H1 (cell line): ENCODE measurements at regions not wholly inside any gene's neighbourhood (a gene's known extent, or its start where the extent isn't known, plus 50 kb on each side); places are given as distances from the start of the nearest gene placed in this dataset.

Experiments used
- CTCF ChIA-PET: fragments of 300-600 bp; sonication (Branson Sonifier 250); formaldehyde crosslinking; loops from one replicate; lab custom pipeline; 2021; ENCODE audit not compliant: partially characterized antibody; lab: Charles Lee
- POLR2A ChIA-PET: fragments of 300-600 bp; sonication (Branson Sonifier 250); formaldehyde crosslinking; loops from one replicate; lab custom pipeline; 2021; ENCODE audit warnings: inconsistent platforms; ENCODE audit not compliant: partially characterized antibody; lab: Charles Lee
- DNase-seq, 2 experiments: peaks; one replicate each; pipeline versions ENCODE4 v3.0.0 to v3.0.0-alpha.2; 2010 to 2022; ENCODE audit warnings: low spot score in 2 of 2, low read depth in 1 of 2, mixed read lengths in 1 of 2
- FAIRE-seq: peaks from 2 replicates; lab custom pipeline; 2011; peaks lifted over from hg19 to GRCh38; lab: Jason Lieb, UNC
- H2AFZ ChIP-seq: 2 replicates; pipeline ENCODE4 v1.8.1; 2012; ENCODE audit warnings: low read length, inconsistent platforms
- H2AK5ac ChIP-seq: 2 replicates; pipeline ENCODE4 v1.6.1; 2013; ENCODE audit warnings: low read depth, low read length
- H2BK120ac ChIP-seq: replicated peaks from 2 replicates; pipeline ENCODE3; 2013; ENCODE audit warnings: low read depth, low read length, inconsistent platforms
- H2BK12ac ChIP-seq: 2 replicates; pipeline ENCODE4 v1.6.1; 2013; ENCODE audit warnings: low read depth, low read length
- H2BK15ac ChIP-seq: 2 replicates; pipeline ENCODE4 v1.6.1; 2013; ENCODE audit warnings: low read length
- H2BK20ac ChIP-seq: 2 replicates; pipeline ENCODE4 v1.6.1; 2013; ENCODE audit warnings: low read length
- H2BK5ac ChIP-seq: 2 replicates; pipeline ENCODE4 v1.6.1; 2013; ENCODE audit warnings: low read depth, low read length
- H3K14ac ChIP-seq: 2 replicates; pipeline ENCODE4 v1.6.1; 2013; ENCODE audit warnings: inconsistent platforms; ENCODE audit not compliant: insufficient read length
- H3K18ac ChIP-seq: 2 replicates; pipeline ENCODE4 v1.6.1; 2013; ENCODE audit warnings: low read length; ENCODE audit errors: extremely low read depth
- H3K23ac ChIP-seq: 2 replicates; pipeline ENCODE4 v1.6.1; 2013; ENCODE audit warnings: inconsistent platforms; ENCODE audit not compliant: insufficient read length
- H3K23me2 ChIP-seq: 2 replicates; pipeline ENCODE4 v1.6.1; 2013; ENCODE audit warnings: low read depth, low read length
- H3K27ac ChIP-seq: 2 replicates; pipeline ENCODE4 v1.6.1; 2011; ENCODE audit warnings: low read depth, low read length, inconsistent platforms
- H3K27me3 ChIP-seq, 4 experiments: replicated peaks in 1 of 4; 1 replicate in 1 of 4; 2 replicates in 3 of 4; pipeline versions ENCODE4 v1.6.1 to v1.8.1; 2011 to 2013; ENCODE audit warnings: low read length in 3 of 4, mild to moderate bottlenecking in 3 of 4, inconsistent platforms in 2 of 4, mixed read lengths in 2 of 4, moderate library complexity in 1 of 4; ENCODE audit not compliant: control insufficient read depth in 3 of 4, insufficient read depth in 3 of 4; ENCODE audit errors: extremely low read depth in 1 of 4
- H3K36me3 ChIP-seq, 4 experiments: 2 replicates each; pipeline versions ENCODE4 v1.6.1 to v1.8.1; 2011 to 2013; ENCODE audit warnings: mild to moderate bottlenecking in 4 of 4, low read length in 3 of 4, moderate library complexity in 2 of 4, control low read depth in 1 of 4, inconsistent platforms in 1 of 4; ENCODE audit not compliant: insufficient read depth in 4 of 4, control insufficient read depth in 2 of 4
- H3K4ac ChIP-seq: replicated peaks from 2 replicates; pipeline ENCODE3; 2013; ENCODE audit warnings: low read length, low read depth, mixed read lengths, inconsistent platforms; ENCODE audit not compliant: insufficient read length
- H3K4me1 ChIP-seq, 4 experiments: replicated peaks in 1 of 4; 1 replicate in 1 of 4; 2 replicates in 3 of 4; pipeline versions ENCODE4 v1.6.1 to v1.8.1; 2011 to 2013; ENCODE audit warnings: low read length in 3 of 4, inconsistent platforms in 2 of 4, mixed read lengths in 1 of 4; ENCODE audit not compliant: insufficient read depth in 4 of 4, control insufficient read depth in 3 of 4
- H3K4me2 ChIP-seq, 2 experiments: 2 replicates each; pipeline versions ENCODE4 v1.6.1 to v1.8.1; 2011 to 2013; ENCODE audit warnings: low read depth in 2 of 2, low read length in 2 of 2, control low read depth in 1 of 2, inconsistent platforms in 1 of 2, mild to moderate bottlenecking in 1 of 2; ENCODE audit not compliant: insufficient read depth in 1 of 2
- H3K4me3 ChIP-seq, 4 experiments: fragments of 200-600, 300-600 bp in 1 of 4; sonication (generic), shearing (Covaris generic), sonication (Bioruptor Twin) in 1 of 4; 2 replicates each; pipeline versions ENCODE4 v1.5.1 to v1.8.1; 2011 to 2016; ENCODE audit warnings: low read length in 4 of 4, low read depth in 3 of 4, control low read depth in 2 of 4, inconsistent platforms in 2 of 4, mild to moderate bottlenecking in 2 of 4, mixed read lengths in 1 of 4, moderate library complexity in 1 of 4; ENCODE audit not compliant: insufficient read depth in 2 of 4; ENCODE audit errors: extremely low read depth in 1 of 4
- H3K56ac ChIP-seq: replicated peaks from 2 replicates; pipeline ENCODE3; 2013; ENCODE audit warnings: low read depth, mild to moderate bottlenecking, mixed read lengths, low read length, inconsistent platforms; ENCODE audit not compliant: insufficient read length
- H3K79me1 ChIP-seq: 2 replicates; pipeline ENCODE4 v1.6.1; 2013; ENCODE audit warnings: low read depth, low read length, control low read depth
- H3K79me2 ChIP-seq, 2 experiments: 2 replicates each; pipeline versions ENCODE4 v1.6.1 to v1.8.1; 2012 to 2013; ENCODE audit warnings: low read length in 2 of 2, mild to moderate bottlenecking in 2 of 2, inconsistent platforms in 1 of 2; ENCODE audit not compliant: insufficient read depth in 2 of 2, control insufficient read depth in 1 of 2
- H3K9ac ChIP-seq, 4 experiments: replicated peaks in 1 of 4; 1 replicate in 1 of 4; 2 replicates in 3 of 4; pipeline versions ENCODE4 v1.6.1 to v1.8.1; 2011 to 2013; ENCODE audit warnings: low read depth in 3 of 4, low read length in 3 of 4, control low read depth in 2 of 4, mild to moderate bottlenecking in 2 of 4, moderate library complexity in 2 of 4, inconsistent platforms in 1 of 4; ENCODE audit errors: extremely low read depth in 1 of 4
- H3K9me3 ChIP-seq, 2 experiments: 2 replicates each; pipeline versions ENCODE4 v1.6.1 to v1.8.1; 2012 to 2013; ENCODE audit warnings: mild to moderate bottlenecking in 2 of 2, moderate library complexity in 2 of 2, control low read depth in 1 of 2, inconsistent platforms in 1 of 2, low read depth in 1 of 2, low read length in 1 of 2, mixed read lengths in 1 of 2; ENCODE audit not compliant: insufficient read depth in 2 of 2
- H4K20me1 ChIP-seq, 2 experiments: replicated peaks in 1 of 2; 2 replicates each; pipeline versions ENCODE3 to v1.8.1; 2011 to 2013; ENCODE audit warnings: inconsistent platforms in 2 of 2, low read length in 2 of 2, mild to moderate bottlenecking in 1 of 2; ENCODE audit not compliant: insufficient read depth in 2 of 2, control insufficient read depth in 1 of 2
- H4K5ac ChIP-seq: 2 replicates; pipeline ENCODE4 v1.6.1; 2013; ENCODE audit warnings: low read length, low read depth, mixed read lengths, inconsistent platforms; ENCODE audit not compliant: insufficient read length
- H4K8ac ChIP-seq: 2 replicates; pipeline ENCODE4 v1.8.0; 2013; ENCODE audit warnings: mild to moderate bottlenecking, moderate library complexity, low read length, inconsistent platforms; ENCODE audit not compliant: insufficient read depth; ENCODE audit errors: extremely low read depth
- H4K91ac ChIP-seq: replicated peaks from 2 replicates; pipeline ENCODE3; 2013; ENCODE audit warnings: low read length, mixed read lengths, inconsistent platforms; ENCODE audit not compliant: insufficient read length
- BCL11A ChIP-seq, 2 experiments: IDR thresholded peaks; one replicate each; pipeline ENCODE4 v1.6.1; 2011; ENCODE audit warnings: low read depth in 2 of 2, low read length in 2 of 2, mild to moderate bottlenecking in 2 of 2
- FOSL1 ChIP-seq: IDR thresholded peaks from 2 replicates; pipeline ENCODE4 v1.6.1; 2011; ENCODE audit warnings: mild to moderate bottlenecking, low read depth, low read length, moderate library complexity; ENCODE audit not compliant: insufficient read depth
- GTF2F1 ChIP-seq: IDR thresholded peaks from 2 replicates; pipeline ENCODE4 v1.6.1; 2012; ENCODE audit warnings: low read depth, low read length, improper control_type of control experiment, borderline replicate concordance
- RFX5 ChIP-seq: IDR thresholded peaks from 2 replicates; pipeline ENCODE4 v1.6.1; 2011; ENCODE audit warnings: low read depth, low read length, improper control_type of control experiment, borderline replicate concordance
- TEAD4 ChIP-seq: IDR thresholded peaks from 2 replicates; pipeline ENCODE4 v1.6.1; 2012; ENCODE audit warnings: low read depth, low read length, inconsistent platforms, mixed read lengths
- WGBS, 2 experiments: shearing (Covaris generic) in 1 of 2; methylation state at CpG; one replicate each; pipeline versions ENCODE4 v1.1.6 to v1.1.7; 2013 to 2015; ENCODE audit warnings: low lambda C conversion rate in 2 of 2, mixed read lengths in 2 of 2, inconsistent platforms in 1 of 2, low coverage in 1 of 2, missing lambda C conversion rate in 1 of 2; ENCODE audit not compliant: insufficient replicate concordance in 2 of 2, insufficient coverage in 1 of 2, insufficient read length in 1 of 2; ENCODE audit errors: extremely low coverage in 1 of 2, missing lambda C conversion rate in 1 of 2; 5-methylcytosine and 5-hydroxymethylcytosine counted together

DNA sequence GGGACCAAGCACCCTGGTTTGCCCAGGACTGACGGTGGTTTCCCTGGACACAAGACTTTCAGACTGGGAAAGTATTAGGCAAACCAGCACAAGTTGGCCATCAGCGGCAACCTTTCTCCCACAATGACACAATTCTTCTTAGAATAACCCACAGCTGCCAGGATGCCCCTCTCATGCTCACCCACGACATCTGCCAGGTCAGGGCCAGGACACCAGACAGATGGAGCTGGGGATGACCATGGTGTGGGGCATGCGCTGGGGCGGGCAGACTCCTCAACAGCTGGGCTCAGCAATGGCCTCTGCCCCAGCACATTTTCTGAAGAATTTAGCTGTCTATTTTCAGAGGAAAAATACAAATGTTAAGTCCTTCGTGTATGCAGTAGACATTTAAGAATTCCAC, 226.4 kb downstream of the FNDC1 start:
- H3K9me3 ChIP-seq = peaks cover 63 to 91% of the 10 kb centered on the region in 2 experiments
- H3K23ac ChIP-seq = no peak overlapping the region
- H2BK15ac ChIP-seq = no peak overlapping the region
- H3K23me2 ChIP-seq = no peaks in the 10 kb centered on the region
- no peak overlapping the region for H4K5ac ChIP-seq
- no peak overlapping the region for H3K9ac ChIP-seq
- H3K4me1 ChIP-seq = no peaks in the 10 kb centered on the region
- 0 out of 7 replicates have a peak, but pooled peaks cover 0 to 2% (median 0%) of the 10 kb centered on the region in 4 experiments for H3K27me3 ChIP-seq
- TF ChIP-seq BCL11A (IDR thresholded peaks at IDR 0.05; ENCODE audit: low read depth in 2 of 2, low read length in 2 of 2) (no peak), RFX5 (no peak), GTF2F1 (no peak), TEAD4 (no peak), FOSL1 (no peak)
- no peaks in the 10 kb centered on the region for H3K79me2 ChIP-seq
- no peak overlapping the region for H3K56ac ChIP-seq
- no peak for FAIRE-seq
- H2AK5ac ChIP-seq = no peak overlapping the region
- ChIA-PET POLR2A (no interaction called here), CTCF (no interaction called here)
- H2BK120ac ChIP-seq = no peak overlapping the region
- H4K8ac ChIP-seq = no peak overlapping the region
- H3K4me2 ChIP-seq = no peak overlapping the region
- no peak overlapping the region for H3K18ac ChIP-seq
- H3K79me1 ChIP-seq = no peaks in the 10 kb centered on the region
- no peak overlapping the region for H3K4ac ChIP-seq
- no peak overlapping the region for H2AFZ ChIP-seq
- no peaks in the 10 kb centered on the region for H4K20me1 ChIP-seq
- no peak overlapping the region for H2BK20ac ChIP-seq
- H3K14ac ChIP-seq = no peak overlapping the region
- no peak overlapping the region for H3K4me3 ChIP-seq
- H3K27ac ChIP-seq = no peak overlapping the region
- H2BK12ac ChIP-seq = no peak overlapping the region
- H4K91ac ChIP-seq = no peak overlapping the region
- DNase-seq = no peak
- no peaks in the 10 kb centered on the region for H3K36me3 ChIP-seq
- WGBS, 2 experiments = 71% methylated on average over 6 of the region's 6 CpGs; no CpG with 5 or more reads in 1 of the 2 experiments
- no peak overlapping the region for H2BK5ac ChIP-seq
